Erythroblast (primary cell): ENCODE measurements at regions not wholly inside any gene's neighbourhood (a gene's known extent, or its start where the extent isn't known, plus 50 kb on each side); places are given as distances from the start of the nearest gene placed in this dataset.

ENCODE experiments used
- GATA1 ChIP-seq: IDR thresholded peaks from 2 replicates; pipeline ENCODE4 v1.6.1; 2011; ENCODE audit warnings: low read depth, mild to moderate bottlenecking, control low read depth, low read length, moderate library complexity
- POLR2A ChIP-seq: IDR thresholded peaks from 2 replicates; pipeline ENCODE4 v1.6.1; 2011; ENCODE audit warnings: mild to moderate bottlenecking, low read length

DNA sequence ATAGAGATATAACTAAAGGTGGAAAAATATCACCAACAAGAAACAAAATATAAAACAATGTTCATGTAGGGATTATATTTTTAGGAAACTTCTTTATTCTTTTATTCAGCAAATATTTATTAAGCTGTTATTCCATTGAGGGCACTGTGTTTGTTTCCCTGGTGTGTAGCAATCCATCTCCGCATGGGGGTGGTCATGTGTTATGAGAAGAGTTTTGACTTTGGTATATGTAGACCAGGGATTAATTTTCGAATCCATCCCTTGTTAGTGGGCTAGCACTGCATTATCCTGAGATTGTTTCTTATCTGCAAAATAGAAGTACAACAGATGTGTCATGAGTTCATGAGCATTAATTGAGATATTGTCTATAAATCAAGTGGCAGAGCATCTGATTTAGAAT lies 190.2 kb upstream of the LRRC7 start:
- TF ChIP-seq POLR2A (no peak), GATA1 (no peak)
